Neural cell (in vitro differentiated cells): ENCODE measurements at regions not wholly inside any gene's neighbourhood (a gene's known extent, or its start where the extent isn't known, plus 50 kb on each side); places are given as distances from the start of the nearest gene placed in this dataset.

ENCODE experiments used
- CTCF ChIP-seq: fragments of 450-650 bp; IDR thresholded peaks from 2 replicates; pipeline ENCODE4 v1.5.1; 2014; ENCODE audit warnings: antibody characterized with exemption, mild to moderate bottlenecking, moderate library complexity; ENCODE audit not compliant: poor library complexity, severe bottlenecking
- EP300 ChIP-seq: fragments of 450-650 bp; conservative IDR thresholded peaks from 2 replicates; pipeline ENCODE4 v1.6.1; 2014; ENCODE audit warnings: antibody characterized with exemption, mild to moderate bottlenecking, moderate library complexity; ENCODE audit not compliant: poor library complexity, severe bottlenecking
- MXI1 ChIP-seq: fragments of 450-650 bp; conservative IDR thresholded peaks from 2 replicates; pipeline ENCODE4 v1.6.1; 2014; ENCODE audit warnings: antibody characterized with exemption, mild to moderate bottlenecking; ENCODE audit not compliant: poor library complexity, severe bottlenecking
- TAF1 ChIP-seq: IDR thresholded peaks from 2 replicates; pipeline ENCODE4 v1.6.1; 2012; ENCODE audit warnings: low read depth
- TF ChIP-seq, protein P1 (sequence below): IDR thresholded peaks from 2 replicates; pipeline ENCODE4 v1.6.1; 2012; ENCODE audit warnings: borderline replicate concordance

DNA sequence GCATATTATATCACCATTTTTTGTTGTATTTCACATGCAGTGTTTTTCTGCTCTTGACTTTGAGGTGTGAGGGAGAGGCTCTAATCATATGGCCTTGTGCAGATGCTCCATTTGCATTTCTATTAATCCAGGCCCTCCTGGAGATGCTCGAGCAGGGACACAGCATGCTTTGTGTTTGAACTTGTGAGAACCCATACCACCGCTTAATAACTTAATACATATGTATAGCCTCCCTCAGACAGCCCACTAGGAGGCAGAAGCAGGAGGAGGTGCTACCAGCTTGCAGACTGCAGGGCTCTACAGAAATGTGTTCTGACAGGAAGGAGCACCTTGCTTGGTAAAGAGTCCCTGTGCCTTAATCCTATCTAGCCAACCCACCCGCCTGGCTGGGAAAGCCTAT, 155.2 kb downstream of the BARHL2 start:
- TF ChIP-seq CTCF (no peak), MXI1 (no peak), TAF1 (no peak), EP300 (no peak)
- TF ChIP-seq, protein P1, sequence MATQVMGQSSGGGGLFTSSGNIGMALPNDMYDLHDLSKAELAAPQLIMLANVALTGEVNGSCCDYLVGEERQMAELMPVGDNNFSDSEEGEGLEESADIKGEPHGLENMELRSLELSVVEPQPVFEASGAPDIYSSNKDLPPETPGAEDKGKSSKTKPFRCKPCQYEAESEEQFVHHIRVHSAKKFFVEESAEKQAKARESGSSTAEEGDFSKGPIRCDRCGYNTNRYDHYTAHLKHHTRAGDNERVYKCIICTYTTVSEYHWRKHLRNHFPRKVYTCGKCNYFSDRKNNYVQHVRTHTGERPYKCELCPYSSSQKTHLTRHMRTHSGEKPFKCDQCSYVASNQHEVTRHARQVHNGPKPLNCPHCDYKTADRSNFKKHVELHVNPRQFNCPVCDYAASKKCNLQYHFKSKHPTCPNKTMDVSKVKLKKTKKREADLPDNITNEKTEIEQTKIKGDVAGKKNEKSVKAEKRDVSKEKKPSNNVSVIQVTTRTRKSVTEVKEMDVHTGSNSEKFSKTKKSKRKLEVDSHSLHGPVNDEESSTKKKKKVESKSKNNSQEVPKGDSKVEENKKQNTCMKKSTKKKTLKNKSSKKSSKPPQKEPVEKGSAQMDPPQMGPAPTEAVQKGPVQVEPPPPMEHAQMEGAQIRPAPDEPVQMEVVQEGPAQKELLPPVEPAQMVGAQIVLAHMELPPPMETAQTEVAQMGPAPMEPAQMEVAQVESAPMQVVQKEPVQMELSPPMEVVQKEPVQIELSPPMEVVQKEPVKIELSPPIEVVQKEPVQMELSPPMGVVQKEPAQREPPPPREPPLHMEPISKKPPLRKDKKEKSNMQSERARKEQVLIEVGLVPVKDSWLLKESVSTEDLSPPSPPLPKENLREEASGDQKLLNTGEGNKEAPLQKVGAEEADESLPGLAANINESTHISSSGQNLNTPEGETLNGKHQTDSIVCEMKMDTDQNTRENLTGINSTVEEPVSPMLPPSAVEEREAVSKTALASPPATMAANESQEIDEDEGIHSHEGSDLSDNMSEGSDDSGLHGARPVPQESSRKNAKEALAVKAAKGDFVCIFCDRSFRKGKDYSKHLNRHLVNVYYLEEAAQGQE, result no peak
